DMS153 treated with DMSO at 0.1 percent for 48 hours (cell line): ENCODE measurements at regions not wholly inside any gene's neighbourhood (a gene's known extent, or its start where the extent isn't known, plus 50 kb on each side); places are given as distances from the start of the nearest gene placed in this dataset.
"Not testable (repeated sequence)": the region's sequence is repeated elsewhere in the genome, so short reads cannot be mapped to it uniquely, and the experiment has no call there.

Experiments used
- DNase-seq: peaks from one replicate; lab custom pipeline; 2025; ENCODE audit not compliant: unreplicated experiment; lab: John Stamatoyannopoulos, UW

- DNase-seq = not testable (repeated sequence)
Measured at GRCh38 chr2:88988617-88989016, 297.1 kb downstream of the RPIA start.

DNA sequence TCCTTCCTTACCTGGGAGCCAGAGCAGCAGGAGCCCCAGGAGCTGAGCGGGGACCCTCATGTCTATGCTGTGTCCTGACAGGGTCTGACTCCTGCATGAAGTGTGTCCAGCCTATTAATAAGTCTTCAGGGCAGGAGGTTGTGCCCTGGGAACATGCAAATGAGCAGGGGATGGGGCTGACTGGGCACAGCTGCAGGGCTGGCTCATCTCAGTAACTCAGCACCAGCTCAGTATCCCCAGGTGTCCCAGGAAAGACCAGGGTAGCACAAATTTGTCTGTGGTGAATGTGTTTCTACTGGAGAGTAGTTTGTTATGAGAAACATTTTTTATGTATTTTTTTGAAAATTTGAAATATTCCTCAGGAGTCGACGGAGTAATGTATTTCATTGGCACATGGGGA, 301.3 kb downstream of the RPIA start:
- DNase-seq = not testable (repeated sequence)

DNA sequence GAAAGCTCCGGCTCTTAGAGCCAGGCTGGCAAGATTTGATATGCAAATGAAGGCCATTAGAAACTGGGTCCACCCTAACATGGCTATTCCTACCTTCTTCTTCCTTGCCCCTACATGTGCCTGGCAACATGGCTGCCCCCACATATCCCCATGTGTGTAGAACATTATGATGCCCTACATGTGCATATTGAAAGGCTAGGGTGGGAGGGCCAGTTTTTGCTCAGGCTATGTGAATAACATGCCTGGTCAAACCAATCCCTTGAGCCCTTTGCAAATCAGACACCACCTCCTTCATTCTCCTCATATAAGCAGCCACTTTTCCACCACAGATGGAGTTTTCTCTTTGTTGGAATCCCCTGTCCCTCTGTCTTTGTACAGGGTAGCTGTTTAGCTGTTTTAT, 303.4 kb downstream of the RPIA start:
- not testable (repeated sequence) for DNase-seq

DNA sequence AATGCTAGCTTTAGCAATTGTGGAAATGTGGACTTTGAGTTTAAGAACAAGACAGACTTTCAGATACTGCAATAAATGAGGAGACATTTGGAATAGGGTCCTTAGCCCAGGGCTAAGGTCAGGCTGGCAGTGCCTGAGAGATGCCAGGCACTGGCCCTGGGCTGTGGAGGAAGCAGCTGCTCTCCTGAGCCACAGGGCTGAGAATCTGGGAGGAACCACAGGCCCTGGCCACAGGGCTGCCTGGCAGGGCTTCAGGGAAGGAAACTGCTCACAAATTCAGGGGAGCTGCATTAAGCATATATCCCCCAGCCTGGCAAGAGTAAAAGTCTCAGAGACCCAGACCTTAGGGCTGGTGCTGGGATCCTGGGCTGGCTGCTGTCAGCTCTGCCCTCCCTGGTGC, 305.1 kb downstream of the RPIA start:
- DNase-seq = not testable (repeated sequence)

DNA sequence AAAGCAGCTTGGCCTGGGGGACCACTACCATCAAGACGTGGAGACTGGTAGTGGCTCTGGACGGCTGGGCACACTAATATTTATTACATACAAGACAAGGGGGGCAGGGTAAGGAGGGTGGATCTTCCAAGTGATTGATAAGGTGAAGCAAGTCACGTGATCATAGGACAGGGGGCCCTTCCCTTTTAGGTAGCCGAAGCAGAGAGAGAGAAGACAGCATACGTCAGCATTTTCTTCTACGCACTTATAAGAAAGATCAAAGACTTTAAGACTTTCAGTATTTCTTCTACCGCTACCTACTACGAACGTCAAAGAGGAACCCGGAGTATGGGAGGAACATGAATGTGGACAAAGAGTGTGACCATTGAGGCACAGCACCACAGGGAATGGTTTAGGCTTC, 307.9 kb downstream of the RPIA start:
- no peak for DNase-seq

DNA sequence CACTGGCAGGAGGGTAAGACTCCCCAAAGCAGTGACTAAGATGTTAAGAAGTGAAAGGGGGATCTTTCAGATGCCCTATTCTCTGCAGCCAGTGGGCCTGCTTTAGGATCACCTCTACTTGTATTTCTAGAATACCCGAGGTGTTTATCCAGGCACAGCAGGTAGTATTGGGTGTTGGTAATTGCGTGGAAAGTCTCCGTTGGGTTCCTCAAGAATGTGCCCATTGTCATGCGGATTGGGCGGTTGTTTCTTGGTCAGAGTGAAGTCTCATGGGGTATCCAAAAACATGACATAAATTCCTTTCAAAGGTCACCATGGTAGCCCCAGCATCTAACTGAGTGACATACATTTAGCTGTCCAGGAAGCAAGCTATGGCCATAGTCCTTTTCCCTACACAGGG, 308.8 kb downstream of the RPIA start:
- DNase-seq = no peak

DNA sequence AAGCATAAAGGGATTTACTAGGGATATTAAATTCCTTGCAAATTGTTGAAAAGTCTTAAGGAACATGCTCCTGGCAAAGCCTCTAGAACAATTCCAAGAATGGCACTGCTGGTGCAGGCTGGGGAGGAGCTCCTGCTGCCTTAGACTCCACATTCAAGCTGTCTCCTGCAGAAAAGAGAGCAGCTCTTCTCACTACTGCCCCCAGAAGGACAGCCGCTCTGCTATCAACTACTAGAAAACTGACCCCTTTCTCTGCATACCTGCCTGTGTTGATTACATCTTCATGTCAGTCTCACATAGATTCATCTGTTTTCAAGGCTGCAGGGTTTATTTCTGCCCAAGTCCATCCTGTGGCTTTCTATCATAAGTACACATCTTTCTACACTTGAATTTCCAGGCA, 312.8 kb downstream of the RPIA start:
- DNase-seq = not testable (repeated sequence)

DNA sequence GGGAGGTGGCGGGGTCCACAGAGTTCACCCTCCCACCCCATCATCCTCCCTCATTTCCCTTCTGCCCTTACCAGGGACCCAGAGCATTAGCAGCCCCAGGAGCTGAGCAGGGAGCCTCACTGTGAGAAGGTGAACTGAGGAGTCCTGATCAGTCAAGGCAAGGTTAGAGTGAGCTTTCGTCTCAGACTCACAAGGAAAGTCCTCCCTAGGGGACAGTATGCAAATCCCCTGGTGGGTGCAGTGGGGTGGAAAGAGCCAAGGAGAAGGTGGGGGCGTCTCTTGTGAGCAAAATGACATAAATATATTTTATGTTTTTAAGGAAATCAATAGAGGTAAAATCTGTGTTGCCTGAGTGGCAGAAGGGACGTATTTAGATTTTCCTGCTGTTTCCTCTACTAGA, 329.1 kb downstream of the RPIA start:
- DNase-seq = not testable (repeated sequence)

GRCh38 chr2:89026296-89026695, 334.8 kb downstream of the RPIA start:
- DNase-seq = not testable (repeated sequence)

DNA sequence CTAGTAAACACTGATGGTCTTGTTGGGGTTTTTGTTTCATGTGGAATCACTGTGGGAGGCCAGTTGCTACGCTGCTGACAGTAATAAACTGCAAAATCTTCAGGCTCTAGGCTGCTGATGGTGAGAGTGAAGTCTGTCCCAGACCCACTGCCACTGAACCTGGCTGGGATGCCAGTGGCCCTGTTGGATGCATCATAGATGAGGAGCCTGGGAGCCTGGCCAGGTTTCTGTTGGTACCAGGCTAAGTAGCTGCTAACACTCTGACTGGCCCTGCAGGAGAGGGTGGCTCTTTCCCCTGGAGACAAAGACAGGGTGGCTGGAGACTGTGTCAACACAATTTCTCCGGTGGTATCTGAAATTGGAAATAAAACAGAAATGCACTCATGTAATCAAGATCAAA, 335.6 kb downstream of the RPIA start:
- DNase-seq = not testable (repeated sequence)

- DNase-seq = not testable (repeated sequence)
Measured at GRCh38 chr2:89027536-89027935, 336.1 kb downstream of the RPIA start.

DNA sequence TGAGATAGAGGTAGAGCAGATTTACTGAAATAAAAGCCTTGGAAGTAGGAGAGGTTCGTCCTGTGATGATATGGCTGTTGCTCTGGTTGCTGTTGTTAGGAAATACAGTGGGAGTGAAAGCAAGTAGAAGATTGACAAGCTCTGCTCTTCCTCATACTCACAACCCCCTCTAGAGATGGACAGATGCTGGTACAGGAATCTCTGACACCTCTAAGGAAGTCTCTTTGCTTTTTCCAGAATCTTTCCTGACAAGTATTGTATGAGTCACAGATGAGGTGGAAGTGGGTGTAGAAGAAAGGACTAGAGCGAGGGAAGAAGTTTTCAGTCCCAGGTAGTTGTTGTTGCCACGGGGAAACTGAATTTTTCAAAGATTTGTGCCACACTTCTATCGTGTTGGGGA, 337.8 kb downstream of the RPIA start:
- DNase-seq = not testable (repeated sequence)

- DNase-seq = peak; percentile 0
Measured at GRCh38 chr2:89048138-89049066, 356.9 kb downstream of the RPIA start.

DNA sequence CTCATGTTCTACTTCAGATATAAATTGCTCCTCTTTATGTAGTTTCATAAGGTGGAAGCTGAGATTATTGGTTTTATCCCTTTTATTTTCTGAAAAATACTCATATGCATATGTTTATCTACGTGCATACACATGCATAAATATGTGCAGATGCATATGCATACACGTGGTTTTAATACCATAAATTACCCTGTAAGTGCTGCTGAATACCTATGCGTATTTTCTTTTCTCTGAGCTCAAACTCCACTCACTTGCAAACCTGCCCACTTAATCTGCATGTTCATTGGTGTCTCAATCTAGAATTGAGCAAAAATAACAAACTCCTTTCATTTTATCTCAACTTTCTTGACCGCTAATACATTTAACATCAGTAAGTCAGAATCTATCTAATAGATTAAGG, 367.1 kb downstream of the RPIA start:
- not testable (repeated sequence) for DNase-seq

DNA sequence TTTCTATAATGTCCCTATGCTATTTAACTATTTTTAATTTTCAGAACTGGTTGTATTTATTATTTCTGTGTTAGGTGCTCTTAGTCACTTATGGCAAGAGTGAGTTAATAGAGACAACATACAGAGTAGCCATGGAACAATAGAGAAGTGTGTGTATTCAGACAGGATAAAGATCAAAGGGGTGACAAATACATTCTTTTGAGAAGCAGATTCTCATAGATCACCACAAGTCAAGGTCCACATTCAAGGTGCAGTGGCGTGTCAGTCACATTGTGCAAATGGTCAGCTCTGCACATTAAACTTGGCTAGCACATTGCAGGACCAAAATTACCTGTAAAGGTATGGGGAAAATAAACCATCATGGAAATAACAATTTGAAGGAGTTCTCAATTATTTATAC, 369.7 kb downstream of the RPIA start:
- DNase-seq = not testable (repeated sequence)

DNA sequence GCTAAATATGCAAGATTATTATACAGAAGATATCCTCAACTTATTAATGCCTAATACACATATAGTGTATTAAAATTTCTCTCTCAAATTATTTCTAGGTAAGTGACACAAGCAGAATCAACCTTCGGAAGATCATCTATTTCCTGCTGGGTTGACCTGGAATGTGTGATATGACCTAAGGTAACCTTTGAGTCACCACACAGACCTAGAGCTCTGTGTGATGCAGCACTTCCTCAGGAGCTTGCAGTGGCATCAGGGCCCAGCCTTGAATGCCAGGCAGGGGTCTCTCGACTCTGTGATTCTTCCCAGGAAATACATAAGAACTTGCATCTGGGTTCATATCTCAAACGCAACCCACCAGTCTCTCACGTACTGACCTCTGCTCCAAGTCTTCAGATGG, 385.3 kb downstream of the RPIA start:
- not testable (repeated sequence) for DNase-seq

DNA sequence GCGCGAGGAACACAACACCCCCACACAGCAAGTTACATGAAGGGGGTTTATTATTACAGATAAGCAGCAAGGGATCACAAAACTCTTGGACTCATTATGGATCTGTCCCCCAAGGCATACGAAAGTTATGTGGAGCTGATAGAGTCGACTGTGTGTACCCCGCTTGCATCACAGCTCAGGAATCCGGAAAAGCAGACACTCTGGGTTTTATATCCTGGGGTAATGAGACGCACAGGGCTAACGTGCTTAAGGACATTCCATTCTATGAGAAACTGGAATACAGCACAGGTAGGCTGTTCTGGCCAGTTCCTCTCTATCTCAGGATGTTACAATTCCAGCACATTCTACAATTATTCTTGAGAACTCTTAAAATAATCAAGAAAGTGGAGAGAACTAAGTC, 401.4 kb downstream of the RPIA start:
- not testable (repeated sequence) for DNase-seq

- DNase-seq = not testable (repeated sequence)
Measured at GRCh38 chr2:89095060-89095459, 403.6 kb downstream of the RPIA start.

- not testable (repeated sequence) for DNase-seq
Measured at GRCh38 chr2:89102587-89102986, 411.1 kb downstream of the RPIA start.

- DNase-seq = not testable (repeated sequence)
Measured at GRCh38 chr2:89106369-89107019, 415.0 kb downstream of the RPIA start.

DNA sequence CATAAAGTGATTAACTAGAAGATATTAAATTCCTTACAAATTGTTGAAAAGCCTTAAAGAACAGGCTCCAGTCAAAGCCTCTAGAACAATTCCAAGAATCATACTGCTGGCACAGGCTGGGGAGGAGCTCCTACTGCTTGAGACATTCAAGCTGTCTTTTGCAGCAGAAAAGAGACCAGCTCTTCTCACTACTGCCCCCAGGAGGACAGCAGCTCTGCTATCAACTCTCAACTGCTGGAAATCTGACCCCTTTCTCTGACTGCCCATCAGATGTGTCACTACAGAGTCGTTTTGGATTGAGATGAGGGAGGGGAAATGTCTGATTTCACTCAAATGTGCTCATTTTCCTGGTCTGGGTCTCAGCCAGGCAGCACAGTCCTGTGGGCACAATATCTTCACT, 421.0 kb downstream of the RPIA start:
- not testable (repeated sequence) for DNase-seq

DNA sequence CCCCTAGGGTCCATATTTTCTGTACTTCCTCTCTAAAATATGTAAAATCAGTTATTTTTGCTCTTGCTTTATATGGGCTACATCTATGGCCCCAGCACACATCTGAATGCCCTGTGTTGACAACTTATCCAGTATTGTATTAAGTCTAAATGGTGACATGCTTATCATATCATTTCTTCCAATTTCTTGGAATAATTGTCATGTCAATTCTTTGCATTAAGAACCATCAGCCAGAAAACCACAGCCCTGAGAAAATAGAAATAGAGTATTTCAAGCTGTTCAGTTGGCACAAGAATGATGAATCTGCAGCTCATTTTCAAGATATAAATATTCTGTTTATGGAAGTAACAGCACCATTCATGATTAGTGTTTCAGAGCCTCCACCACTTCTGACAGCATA, 421.8 kb downstream of the RPIA start:
- DNase-seq = not testable (repeated sequence)
